ENCODE measurements at regions not wholly inside any gene's neighbourhood (a gene's known extent, or its start where the extent isn't known, plus 50 kb on each side); places are given as distances from the start of the nearest gene placed in this dataset.
"Not testable (repeated sequence)": the region's sequence is repeated elsewhere in the genome, so short reads cannot be mapped to it uniquely, and the experiment has no call there.

DNA sequence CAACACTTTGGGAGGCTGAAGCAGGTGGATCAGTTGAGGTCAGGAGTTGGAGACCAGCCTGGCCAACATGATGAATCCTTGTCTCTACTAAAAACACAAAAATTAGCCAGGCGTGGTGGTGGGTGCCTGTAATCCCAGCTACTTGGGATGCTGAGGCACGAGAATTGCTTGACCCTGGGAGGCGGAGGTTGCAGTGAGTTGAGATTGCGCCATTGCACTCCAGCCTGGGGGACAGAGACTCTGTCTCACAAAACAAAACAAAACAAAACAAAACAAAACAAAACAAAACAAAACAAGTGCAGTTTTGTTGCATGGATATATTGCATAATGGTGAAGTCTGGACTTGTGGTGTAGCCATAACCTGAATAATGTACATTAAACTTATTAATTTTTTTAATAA, 133.6 kb upstream of the ZNF217 start:
- not testable (repeated sequence) for FAIRE-seq; DNase-seq (ENCODE audit: low spot score)

DNA sequence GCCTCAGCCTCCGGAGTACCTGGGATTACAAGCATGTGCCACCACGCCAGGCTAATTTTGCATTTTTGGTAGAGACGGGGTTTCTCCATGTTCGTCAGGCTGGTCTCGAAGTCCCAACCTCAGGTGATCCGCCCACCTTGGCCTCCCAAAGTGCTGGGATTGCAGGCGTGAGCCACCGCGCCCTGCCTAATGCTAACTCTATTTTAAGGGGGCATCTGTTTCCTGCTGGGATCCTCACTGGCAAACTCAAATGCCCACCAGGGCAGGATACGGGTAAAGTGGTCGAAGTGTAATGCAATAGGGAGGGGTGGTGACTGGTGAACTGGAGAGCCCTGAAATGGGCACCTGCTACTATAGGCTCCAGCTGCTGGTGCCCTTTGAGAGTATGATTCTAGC, 131.9 kb upstream of the ZNF217 start:
- DNase-seq (ENCODE audit: low spot score) (no peak), FAIRE-seq (no peak)

DNA sequence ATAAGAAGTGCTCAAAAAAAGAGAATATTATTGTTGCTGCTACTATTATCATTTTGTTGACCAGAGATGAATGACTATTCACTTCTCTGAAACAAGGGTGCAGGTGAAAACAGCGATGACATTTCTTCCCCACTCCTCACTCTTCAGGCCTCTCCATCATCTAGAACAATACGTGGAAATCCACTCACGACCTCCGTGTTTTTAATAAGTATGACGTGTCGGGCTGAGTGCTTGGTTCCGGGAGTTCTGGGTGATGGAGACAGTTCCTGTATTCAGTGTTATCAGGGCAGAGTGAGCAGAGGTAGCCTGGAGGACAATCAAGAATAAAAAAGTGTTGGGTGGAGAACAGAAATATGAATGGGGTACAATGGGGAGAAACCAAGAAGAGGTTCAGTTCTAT, 130.0 kb upstream of the ZNF217 start:
- DNase-seq (ENCODE audit: low spot score) (peak; percentile 2), FAIRE-seq (no peak)

DNA sequence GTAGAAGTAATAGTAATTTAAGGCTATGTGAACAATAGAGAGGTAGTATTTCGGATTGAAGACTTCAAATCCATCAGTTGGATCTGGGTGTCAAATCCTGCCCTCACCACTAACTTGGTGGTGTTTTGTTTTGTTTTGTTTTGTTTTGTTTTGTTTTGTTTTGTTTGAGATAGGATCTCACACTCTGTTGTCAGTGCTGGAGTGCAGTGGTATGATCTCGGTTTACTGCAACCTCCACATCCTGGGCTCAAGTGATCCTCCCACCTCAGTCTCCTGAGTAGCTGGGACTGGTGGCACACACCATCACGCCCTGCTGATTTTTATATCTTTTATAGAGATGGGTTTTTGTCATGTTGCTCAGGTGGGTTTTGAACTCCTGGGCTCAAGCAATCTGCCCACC, 129.4 kb upstream of the ZNF217 start:
- FAIRE-seq: no peak
- DNase-seq (ENCODE audit: low spot score): no peak

DNA sequence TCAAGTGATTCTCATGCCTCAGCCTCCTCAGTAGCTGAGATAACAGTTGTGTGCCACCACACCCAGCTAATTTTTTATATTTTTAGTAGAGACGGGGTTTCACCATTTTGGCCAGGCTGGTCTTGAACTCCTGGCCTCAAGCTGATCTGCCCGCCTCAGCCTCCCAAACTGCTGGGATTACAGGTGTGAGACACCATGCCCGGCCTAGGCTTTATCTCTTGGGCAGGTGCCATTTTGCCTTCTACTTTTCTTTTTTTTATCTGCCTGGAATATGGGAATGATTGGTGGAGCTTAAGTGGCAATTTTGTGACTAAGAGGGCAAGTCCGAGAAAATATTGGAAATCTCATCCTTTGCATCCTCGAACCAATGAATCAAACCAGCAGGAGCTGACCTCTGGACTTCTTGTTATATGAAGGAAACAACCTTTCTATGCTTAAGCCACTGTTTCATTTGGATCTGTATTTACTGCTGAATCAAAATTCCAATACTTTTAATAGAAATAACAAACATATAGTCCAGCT, 128.9 kb upstream of the ZNF217 start:
- no peak for FAIRE-seq
- DNase-seq (ENCODE audit: low spot score): no peak

DNA sequence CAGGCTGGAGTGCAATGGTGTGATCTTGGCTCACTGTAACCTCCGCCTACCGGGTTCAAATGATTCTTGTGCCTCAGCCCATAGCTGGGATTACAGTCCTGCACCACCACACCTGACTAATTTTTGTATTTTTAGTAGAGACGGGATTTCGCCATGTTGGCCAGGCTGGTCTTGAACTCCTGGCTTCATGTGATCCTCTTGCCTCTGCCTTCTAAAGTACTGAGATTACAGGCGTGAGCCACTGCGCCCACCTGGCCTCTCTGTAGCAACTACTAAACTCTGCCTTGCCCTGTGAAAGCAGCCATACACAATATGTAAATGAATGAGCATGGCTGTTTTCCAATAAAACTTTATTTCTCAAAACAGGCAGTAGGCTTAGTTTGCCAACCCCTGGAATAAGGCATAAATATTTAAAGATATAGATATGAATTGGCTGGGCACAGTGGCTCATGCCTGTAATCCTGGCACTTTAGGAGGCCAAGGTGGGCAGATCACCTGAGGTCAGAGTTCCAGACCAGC, 127.9 kb upstream of the ZNF217 start:
- not testable (repeated sequence) for DNase-seq (ENCODE audit: low spot score); FAIRE-seq

DNA sequence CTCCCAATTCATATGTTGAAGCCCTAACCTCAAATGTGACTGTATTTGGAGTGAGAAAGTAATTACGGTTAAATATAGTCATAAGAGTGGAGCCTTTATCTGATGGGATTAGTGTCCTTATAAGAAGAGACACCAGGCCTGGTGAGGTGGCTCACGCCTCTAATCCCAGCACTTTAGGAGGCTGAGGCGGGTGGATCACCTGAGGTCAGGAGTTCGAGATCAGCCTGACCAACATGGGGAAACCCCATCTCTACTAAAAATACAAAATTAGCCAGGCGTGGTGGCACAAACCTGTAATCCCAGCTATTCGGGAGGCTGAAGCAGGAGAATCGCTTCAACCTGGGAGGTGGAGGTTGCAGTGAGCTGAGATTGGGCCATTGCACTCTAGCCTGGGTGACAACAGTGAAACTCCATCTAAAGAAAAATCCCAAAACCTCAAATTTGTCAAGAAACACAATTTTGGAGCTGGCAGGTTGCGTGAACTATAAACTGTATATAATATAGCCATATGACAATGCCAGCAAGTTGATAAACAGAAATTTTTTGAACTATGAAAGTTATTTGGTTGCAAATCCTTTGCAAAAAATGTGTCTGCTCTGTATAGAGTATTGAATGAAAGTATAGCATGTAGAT, 125.6 kb upstream of the ZNF217 start:
- not testable (repeated sequence) for DNase-seq (ENCODE audit: low spot score); FAIRE-seq

DNA sequence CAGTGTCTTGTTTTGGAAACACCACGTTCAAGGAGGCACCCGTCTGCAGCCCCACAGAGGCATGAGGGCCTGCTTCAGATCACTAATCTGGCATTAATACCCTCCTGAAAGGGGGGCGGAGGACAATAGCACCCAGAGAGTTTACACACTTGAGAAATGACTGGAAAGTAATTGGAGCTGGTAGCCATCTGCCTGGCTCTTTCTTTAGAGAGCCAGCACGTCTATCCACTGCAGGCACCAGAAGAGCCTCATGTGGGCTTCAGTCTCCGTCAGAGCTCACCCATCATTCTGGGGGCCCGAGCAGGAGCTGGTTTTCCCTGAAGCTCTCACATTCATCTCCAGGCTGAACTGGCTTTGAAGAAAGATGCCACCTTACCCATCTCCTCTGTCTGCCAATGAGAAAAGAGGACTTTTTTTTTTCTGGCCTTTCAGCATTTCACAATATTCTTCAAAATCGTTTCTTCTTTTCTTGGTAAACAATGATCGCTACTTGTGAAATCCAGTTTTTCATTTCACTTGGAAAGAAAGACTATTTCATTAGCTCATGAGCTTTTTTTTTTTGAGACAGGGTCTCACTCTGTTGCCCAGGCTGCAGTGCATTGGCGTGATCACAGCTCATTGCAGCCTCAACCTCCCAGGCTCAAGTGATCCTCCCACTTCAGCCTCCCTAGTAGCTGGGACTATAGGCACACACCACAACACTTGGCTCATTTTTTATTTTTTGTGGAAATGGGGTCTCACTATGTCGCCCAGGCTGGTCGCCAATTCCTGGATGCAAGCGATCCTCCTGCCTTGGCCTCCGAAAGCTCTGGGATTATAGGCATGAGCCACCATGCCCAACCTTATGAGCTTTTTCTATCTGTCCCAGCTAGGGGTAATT, 124.7 kb upstream of the ZNF217 start:
- FAIRE-seq: no peak
- no peak for DNase-seq (ENCODE audit: low spot score)

DNA sequence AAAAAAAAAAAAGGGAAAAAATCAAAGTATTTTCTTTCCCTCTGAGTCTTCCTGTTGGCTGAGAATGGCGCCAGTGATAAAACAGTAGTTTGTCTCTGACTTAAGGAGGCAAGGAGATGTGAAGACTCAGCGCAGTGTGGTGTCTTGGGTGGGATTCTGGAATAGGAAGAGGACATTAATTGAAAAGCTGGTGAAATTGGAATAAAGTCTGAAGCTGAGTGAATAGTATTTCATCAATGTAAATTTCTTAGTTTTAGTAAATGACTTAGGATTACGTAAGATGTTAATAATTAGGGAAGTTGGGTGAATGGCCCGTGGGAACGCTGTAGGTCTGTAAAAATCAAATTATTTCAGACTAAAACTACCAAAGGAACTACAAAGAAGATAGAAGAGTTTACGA, 122.8 kb upstream of the ZNF217 start:
- no peak for FAIRE-seq
- DNase-seq (ENCODE audit: low spot score): no peak

DNA sequence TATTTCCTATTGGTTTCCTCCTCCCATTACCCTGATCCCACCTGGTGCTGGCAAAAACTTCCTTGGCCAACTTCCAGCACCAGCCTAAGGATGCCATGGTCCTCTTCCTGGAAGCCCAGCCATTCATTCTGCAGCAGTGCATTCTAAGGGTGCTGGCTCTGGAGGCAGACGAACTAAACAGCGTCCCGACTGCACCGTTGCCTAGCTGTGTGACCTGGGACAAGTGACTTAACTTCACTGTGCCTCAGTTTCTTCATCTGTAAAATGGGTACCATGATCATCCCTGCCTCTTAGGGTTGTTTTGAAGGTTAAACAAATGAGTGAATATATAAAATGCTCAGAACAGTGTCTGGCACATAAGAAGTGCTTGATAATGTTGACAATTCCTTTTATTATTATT, 120.9 kb upstream of the ZNF217 start:
- no peak for FAIRE-seq
- DNase-seq (ENCODE audit: low spot score): peak; percentile 5

DNA sequence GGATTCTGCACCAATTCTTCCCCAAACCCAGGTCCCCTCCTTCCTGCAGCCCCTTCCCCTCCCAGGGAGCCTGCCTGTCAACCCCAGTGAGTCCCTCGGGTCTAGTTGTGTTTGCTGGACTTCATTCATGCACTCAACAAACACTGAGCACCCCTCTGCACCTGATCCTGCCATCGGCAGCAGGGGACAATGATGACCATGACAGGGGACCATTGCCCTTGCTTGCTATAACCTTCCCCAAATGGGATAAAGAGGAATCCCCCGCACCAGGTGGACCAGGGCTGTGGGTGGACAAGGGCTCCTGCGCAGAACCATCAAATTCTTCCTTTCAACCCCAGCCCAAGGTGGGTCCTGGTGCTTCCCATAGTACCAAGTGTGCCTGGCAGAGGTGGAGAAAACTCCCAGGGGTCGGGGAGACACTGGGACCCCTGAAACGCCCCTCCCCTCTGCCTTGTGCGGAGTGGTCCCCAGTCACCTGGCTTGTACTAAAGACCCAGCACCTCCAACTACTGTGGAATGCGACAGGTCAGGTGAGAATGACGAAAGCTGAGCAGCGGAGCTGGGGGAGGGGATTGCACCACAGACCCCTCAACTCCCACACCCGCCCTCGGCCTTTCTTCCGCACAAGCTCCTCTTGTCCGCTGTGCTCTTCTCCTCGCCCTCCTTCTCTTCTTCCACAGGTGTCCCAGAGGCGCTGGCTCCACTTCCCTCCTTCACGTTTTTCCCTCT, 119.9 kb upstream of the ZNF217 start:
- no peak for FAIRE-seq
- no peak for DNase-seq (ENCODE audit: low spot score)

DNA sequence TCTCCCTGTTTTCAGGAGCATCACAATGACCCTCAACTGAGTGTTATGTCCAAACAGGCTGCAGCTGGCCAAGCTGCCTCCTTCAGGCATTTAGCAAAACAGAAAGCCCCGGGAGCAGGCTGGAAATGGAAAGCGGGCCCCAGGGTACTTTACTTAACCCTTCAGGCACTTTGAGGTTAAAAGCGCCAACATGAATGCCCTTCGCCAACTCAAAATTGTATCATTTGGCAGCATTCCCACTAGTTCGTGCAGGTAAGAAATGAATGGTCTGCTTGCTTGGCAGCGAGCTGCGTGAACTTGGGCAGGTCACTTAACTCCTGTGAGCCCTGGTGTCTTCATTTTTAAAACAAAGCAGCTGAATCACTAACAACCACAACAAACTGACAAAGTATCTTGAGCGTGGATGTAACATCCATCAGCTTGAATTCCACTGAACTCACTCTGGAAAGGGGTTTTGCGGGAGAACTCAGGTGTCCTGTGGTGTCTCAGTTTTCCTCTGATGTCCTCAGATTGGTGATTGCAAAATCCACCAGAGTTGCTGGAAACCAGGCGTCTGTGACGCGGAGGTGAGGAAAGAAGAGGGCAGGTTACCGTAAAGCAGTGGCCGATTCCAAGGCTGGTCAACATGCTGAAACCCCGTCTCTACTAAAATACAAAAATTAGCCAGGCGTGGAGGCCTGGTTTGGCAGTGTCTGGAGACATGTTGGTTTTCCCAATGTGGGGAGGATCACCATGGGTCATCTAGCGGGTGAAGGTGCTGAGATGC, 118.8 kb upstream of the ZNF217 start:
- DNase-seq (ENCODE audit: low spot score) (no peak), FAIRE-seq (no peak)

DNA sequence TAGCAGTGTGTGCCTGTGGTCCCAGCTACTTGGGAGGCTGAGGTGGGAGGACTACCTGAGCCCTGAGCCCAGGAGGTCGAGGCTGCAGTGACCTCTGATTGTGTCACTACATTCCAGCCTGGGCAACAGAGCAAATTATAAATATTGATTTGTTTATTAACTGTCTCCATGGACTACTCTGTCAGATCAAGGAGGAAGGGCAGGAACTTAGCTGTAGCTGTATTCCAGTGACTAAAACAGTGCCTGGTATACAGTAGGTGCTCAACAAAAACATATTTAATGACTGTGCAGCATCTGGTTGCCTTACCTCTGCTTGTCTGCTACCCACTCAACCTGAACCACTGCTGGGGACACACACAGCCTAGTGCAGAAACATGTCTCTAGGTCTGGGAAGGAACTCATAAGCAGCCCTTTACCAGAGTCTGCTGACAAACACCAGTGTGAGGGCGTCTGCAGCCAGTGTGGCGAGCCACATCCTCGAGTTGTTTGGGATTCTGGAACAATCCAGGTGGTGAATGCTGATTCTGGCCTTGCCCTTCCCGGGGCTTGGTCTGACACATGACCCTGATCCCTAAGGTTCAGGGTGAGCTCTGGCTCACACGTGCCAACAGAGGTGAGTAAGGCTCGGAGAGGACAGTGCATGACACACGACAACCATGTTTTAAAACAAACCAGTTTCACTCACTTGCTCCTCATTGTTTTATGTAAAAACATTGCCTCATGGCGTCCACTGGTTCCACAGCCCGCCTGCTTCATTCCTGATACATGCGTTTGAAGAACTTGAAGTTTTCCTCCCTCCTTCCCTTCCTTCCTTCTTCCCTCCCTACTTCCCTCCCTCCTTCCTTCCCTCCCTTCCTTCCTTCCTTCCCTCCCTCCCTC, 117.9 kb upstream of the ZNF217 start:
- DNase-seq (ENCODE audit: low spot score) (no peak), FAIRE-seq (no peak)

DNA sequence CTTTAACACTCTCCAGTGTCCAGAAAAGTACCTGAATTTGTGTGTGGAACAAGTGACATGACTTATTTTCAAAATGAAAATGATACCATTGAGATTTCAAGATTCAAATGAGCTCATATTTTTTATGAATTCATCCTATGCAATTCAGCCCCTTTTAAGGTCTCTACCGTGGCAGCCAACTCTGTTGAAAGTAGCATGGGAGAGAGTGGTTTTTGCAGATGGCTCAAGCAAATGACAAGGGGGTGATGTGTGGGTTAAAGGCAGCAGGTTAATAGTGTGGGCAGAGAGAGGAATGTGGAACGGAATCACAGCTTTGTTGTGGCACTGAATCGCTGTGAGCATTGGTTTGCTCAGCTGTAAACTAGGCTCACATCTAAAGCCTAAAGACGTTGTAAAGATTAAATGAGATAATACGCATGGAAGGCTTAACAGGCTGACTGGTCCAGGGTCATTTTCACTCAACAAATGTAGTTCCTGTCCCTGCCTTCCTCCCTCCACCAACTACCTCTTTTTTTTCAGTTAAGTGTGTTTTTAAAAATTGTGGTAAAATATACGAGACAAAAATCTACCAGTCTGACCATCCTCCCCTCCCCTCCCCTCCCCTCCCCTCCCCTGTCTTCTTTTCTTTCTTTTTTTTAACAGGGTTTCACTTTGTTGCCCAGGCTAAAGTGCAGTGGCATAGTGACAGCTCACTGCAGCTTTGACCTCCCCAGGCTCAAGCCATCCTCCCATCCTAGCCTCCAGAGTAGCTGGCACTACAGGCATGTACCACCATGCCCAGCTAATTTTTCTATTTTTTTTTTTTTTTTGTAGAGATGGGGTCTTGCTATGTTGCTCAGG, 114.7 kb upstream of the ZNF217 start:
- DNase-seq (ENCODE audit: low spot score): peak; percentile 79
- FAIRE-seq: peak; percentile 69

DNA sequence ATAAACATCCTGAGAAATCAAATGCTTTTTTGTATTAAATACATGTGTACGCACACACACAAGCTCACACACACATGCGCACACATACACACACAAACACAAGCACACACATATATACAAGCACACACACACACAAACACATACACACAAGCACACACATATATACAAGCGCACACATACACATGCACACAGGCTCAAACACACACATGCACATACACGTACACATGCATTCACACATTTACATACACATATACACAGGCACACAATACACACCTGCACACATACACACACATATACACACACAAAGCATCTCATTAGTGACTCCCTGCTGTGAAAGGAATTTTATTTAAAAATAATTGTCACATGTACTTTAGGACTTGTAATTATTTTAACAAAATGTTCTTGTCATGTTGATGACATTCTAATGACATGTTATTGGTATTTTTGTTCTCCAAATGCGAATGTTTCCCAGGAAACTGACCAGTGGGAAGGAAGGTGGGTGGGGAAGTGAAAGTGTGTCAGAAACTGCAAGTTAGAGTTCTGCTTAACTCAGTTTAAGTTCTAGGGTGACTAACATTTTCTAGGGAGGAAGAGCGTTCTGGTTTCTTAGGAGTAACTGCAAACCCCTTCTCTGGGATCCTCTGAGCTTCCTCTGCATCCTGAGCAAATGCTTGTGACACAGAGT, 113.9 kb upstream of the ZNF217 start:
- FAIRE-seq (peak; percentile 85), DNase-seq (ENCODE audit: low spot score) (no peak)

DNA sequence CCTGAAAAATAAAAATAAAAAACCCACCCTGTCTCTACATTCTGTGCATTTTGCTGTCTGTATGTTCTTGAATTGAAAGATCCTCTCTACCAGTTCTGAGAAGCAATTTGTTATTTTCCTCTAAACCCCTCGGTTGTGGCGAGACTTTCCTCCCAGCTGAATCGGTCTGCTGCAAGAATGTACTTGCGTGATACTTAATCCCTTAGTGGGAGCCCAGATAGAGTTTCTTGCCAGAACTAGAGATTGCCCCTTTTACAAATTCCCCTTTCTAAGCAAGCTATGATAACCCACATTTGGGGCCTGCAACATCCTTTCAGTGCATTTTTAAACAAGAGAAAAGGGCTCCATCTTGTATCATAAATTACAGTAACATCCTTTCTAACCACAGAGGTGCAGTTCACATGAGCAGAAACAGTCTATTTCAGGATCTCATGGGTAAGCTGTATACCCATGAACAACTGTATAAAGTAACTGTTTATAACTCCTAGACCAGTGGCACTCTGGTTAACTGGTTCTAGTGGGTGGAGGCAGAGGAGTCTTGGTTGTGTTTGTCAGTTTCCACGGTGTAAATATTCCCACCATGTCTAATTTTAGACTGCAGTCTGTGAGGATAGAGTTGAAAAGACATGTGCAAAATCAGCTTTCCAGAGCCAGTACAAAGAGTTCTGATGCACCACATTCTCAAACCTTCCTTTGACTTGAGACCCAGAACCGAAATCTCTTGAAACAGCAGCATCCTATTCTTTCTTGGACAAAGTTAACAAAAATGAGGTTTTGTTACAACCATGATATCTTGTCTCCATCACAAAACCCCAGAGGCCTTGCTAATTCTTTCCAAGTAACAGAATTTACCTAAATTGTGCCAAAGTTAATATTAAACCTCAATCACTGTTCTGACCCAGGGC, 113.1 kb upstream of the ZNF217 start:
- no peak for DNase-seq (ENCODE audit: low spot score)
- no peak for FAIRE-seq

DNA sequence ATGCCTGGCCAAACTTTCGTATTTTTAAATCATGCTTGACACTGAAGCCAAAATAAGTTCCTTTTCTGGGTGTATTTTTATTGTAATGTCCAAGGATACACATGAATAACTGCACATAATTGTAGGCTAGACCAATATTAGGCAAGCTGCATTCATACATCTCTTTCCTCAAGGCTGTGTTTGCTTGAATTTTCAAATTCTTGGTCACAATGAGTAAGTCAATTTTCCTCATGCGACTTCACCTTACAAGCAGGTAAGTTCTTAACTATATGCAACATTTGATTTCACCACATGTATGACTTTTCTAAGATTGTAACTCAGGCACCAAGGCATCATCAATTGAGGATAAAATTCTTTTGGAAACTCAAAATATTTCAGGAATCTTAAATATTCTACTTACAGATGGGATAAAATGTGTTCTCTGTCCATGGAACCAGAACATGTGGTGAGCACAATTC, 112.4 kb upstream of the ZNF217 start:
- no peak for FAIRE-seq

More for the DNA sequence above, 112.4 kb upstream of the ZNF217 start:
- DNase-seq (ENCODE audit: low spot score): no peak

Measured in urothelium cell line (cell line).